ENCODE measurements at regions not wholly inside any gene's neighbourhood (a gene's known extent, or its start where the extent isn't known, plus 50 kb on each side); places are given as distances from the start of the nearest gene placed in this dataset.
A peak's percentile ranks its signal among the peaks of the same experiment; 100 is the strongest.

DNA sequence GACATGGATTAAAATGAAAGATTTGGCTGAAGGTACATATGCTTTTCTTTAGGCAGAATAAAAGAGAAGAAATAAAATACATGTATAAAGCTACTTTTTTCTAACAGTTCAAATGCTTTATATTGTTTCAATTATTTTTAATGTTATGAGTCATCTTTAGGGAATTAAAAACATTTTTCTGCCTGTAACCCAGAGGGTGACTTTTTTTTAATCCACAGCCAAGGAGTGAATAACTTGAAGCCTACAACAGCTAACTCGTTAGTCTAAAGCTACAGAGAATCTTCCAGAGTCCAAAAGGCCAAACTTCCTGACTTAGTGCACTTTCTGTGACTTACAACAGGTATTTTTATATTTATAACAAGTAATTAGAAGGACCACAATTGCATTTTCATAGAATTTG lies 151.6 kb downstream of the SEC23A start:
- TF ChIP-seq PPARA (CRISPR knock-in tag; IDR thresholded peaks at IDR 0.05; ENCODE audit: borderline replicate concordance), result no peak
- TF ChIP-seq ZFP30 (CRISPR knock-in tag; IDR thresholded peaks at IDR 0.05), result no peak
- TF ChIP-seq ZNF70 (CRISPR knock-in tag; IDR thresholded peaks at IDR 0.05), result no peak
- TF ChIP-seq ISL1 (CRISPR knock-in tag; IDR thresholded peaks at IDR 0.05), result no peak
- TF ChIP-seq ESRRG (CRISPR knock-in tag; IDR thresholded peaks at IDR 0.05), result no peak
- TF ChIP-seq OSR1 (CRISPR knock-in tag; IDR thresholded peaks at IDR 0.05), result no peak
- no peak for TF ChIP-seq ZC3H10 (CRISPR knock-in tag; IDR thresholded peaks at IDR 0.05)
- TF ChIP-seq TOX (CRISPR knock-in tag; IDR thresholded peaks at IDR 0.05; ENCODE audit: borderline replicate concordance), result no peak
- TF ChIP-seq, protein P1, sequence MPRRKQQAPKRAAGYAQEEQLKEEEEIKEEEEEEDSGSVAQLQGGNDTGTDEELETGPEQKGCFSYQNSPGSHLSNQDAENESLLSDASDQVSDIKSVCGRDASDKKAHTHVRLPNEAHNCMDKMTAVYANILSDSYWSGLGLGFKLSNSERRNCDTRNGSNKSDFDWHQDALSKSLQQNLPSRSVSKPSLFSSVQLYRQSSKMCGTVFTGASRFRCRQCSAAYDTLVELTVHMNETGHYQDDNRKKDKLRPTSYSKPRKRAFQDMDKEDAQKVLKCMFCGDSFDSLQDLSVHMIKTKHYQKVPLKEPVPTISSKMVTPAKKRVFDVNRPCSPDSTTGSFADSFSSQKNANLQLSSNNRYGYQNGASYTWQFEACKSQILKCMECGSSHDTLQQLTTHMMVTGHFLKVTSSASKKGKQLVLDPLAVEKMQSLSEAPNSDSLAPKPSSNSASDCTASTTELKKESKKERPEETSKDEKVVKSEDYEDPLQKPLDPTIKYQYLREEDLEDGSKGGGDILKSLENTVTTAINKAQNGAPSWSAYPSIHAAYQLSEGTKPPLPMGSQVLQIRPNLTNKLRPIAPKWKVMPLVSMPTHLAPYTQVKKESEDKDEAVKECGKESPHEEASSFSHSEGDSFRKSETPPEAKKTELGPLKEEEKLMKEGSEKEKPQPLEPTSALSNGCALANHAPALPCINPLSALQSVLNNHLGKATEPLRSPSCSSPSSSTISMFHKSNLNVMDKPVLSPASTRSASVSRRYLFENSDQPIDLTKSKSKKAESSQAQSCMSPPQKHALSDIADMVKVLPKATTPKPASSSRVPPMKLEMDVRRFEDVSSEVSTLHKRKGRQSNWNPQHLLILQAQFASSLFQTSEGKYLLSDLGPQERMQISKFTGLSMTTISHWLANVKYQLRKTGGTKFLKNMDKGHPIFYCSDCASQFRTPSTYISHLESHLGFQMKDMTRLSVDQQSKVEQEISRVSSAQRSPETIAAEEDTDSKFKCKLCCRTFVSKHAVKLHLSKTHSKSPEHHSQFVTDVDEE (CRISPR knock-in tag; IDR thresholded peaks at IDR 0.05), result no peak
- no peak for TF ChIP-seq BACH2 (CRISPR knock-in tag; IDR thresholded peaks at IDR 0.05; ENCODE audit: borderline replicate concordance)
- TF ChIP-seq CSDC2 (CRISPR knock-in tag; IDR thresholded peaks at IDR 0.05), result no peak
- TF ChIP-seq ARNTL (CRISPR knock-in tag; IDR thresholded peaks at IDR 0.05; ENCODE audit: borderline replicate concordance, low read depth), result no peak
- TF ChIP-seq GLIS3 (CRISPR knock-in tag; IDR thresholded peaks at IDR 0.05), result no peak
- no peak for TF ChIP-seq SNAI2 (CRISPR knock-in tag; IDR thresholded peaks at IDR 0.05)
- TF ChIP-seq ZFP3 (CRISPR knock-in tag; IDR thresholded peaks at IDR 0.05), result no peak
- TF ChIP-seq, protein P2, sequence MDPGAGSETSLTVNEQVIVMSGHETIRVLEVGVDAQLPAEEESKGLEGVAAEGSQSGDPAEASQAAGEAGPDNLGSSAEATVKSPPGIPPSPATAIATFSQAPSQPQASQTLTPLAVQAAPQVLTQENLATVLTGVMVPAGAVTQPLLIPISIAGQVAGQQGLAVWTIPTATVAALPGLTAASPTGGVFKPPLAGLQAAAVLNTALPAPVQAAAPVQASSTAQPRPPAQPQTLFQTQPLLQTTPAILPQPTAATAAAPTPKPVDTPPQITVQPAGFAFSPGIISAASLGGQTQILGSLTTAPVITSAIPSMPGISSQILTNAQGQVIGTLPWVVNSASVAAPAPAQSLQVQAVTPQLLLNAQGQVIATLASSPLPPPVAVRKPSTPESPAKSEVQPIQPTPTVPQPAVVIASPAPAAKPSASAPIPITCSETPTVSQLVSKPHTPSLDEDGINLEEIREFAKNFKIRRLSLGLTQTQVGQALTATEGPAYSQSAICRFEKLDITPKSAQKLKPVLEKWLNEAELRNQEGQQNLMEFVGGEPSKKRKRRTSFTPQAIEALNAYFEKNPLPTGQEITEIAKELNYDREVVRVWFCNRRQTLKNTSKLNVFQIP (CRISPR knock-in tag; IDR thresholded peaks at IDR 0.05; ENCODE audit: borderline replicate concordance, low read depth), result no peak
- TF ChIP-seq ZNF8 (CRISPR knock-in tag; IDR thresholded peaks at IDR 0.05), result no peak
- no peak for TF ChIP-seq CSRNP3 (CRISPR knock-in tag; IDR thresholded peaks at IDR 0.05)
- no peak for TF ChIP-seq TCF4 (CRISPR knock-in tag; IDR thresholded peaks at IDR 0.05; ENCODE audit: borderline replicate concordance)
- no peak for TF ChIP-seq ZNF565 (CRISPR knock-in tag; conservative IDR thresholded peaks at IDR 0.05; ENCODE audit: low read depth)
- ATAC-seq, result peak; percentile 65

GRCh38 chr14:38950676-38951075 lies 152.4 kb downstream of the SEC23A start:
- no peak for ATAC-seq
- TF ChIP-seq BACH2 (CRISPR knock-in tag; IDR thresholded peaks at IDR 0.05; ENCODE audit: borderline replicate concordance), result no peak
- TF ChIP-seq CSRNP3 (CRISPR knock-in tag; IDR thresholded peaks at IDR 0.05), result no peak

DNA sequence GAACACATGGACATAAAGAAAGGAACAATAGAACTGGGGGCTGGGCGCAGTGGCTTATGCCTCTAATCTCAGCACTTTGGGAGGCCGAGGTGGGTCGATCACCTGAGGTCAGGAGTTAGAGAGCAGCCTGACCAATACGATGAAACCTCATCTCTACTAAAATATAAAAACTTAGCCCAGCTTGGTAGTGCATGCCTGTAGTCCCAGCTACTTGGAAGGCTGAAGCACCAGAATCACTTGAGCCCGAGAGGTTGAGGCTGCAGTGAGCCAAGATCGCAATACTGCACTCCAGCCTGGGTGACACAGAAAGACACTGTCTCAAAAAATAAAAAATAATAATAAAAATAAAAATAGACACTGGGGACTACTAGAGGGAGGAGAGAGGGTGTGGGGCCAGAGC lies 154.5 kb downstream of the SEC23A start:
- no peak for ATAC-seq
- no peak for TF ChIP-seq SNAI2 (CRISPR knock-in tag; IDR thresholded peaks at IDR 0.05)
- no peak for TF ChIP-seq TCF4 (CRISPR knock-in tag; IDR thresholded peaks at IDR 0.05; ENCODE audit: borderline replicate concordance)
- TF ChIP-seq, protein P2 (CRISPR knock-in tag; IDR thresholded peaks at IDR 0.05; ENCODE audit: borderline replicate concordance, low read depth), result no peak
- TF ChIP-seq PPARA (CRISPR knock-in tag; IDR thresholded peaks at IDR 0.05; ENCODE audit: borderline replicate concordance), result no peak
- no peak for TF ChIP-seq ZC3H10 (CRISPR knock-in tag; IDR thresholded peaks at IDR 0.05)
- no peak for TF ChIP-seq ZNF8 (CRISPR knock-in tag; IDR thresholded peaks at IDR 0.05)
- no peak for TF ChIP-seq ZNF565 (CRISPR knock-in tag; conservative IDR thresholded peaks at IDR 0.05; ENCODE audit: low read depth)
- TF ChIP-seq OSR1 (CRISPR knock-in tag; IDR thresholded peaks at IDR 0.05), result no peak
- no peak for TF ChIP-seq ZFP3 (CRISPR knock-in tag; IDR thresholded peaks at IDR 0.05)
- TF ChIP-seq ZFP30 (CRISPR knock-in tag; IDR thresholded peaks at IDR 0.05), result no peak
- TF ChIP-seq, protein P1 (CRISPR knock-in tag; IDR thresholded peaks at IDR 0.05), result no peak
- TF ChIP-seq CSRNP3 (CRISPR knock-in tag; IDR thresholded peaks at IDR 0.05), result no peak

All from SK-N-SH treated with all-trans-retinoic acid at 6 μM for 48 hours (cell line).